HepG2 (cell line): ENCODE measurements at regions not wholly inside any gene's neighbourhood (a gene's known extent, or its start where the extent isn't known, plus 50 kb on each side); places are given as distances from the start of the nearest gene placed in this dataset.

Experiments used
- AHR ChIP-seq: IDR thresholded peaks from 2 replicates; pipeline ENCODE4 v1.6.1; 2018; ENCODE audit warnings: missing genetic modification reagents, missing compliant biosample characterization
- BCL6 ChIP-seq: IDR thresholded peaks from 2 replicates; pipeline ENCODE4 v1.6.1; 2016; ENCODE audit warnings: missing genetic modification reagents, missing compliant biosample characterization
- FIP1L1 ChIP-seq: fragments of 200-400 bp; formaldehyde crosslinking; IDR thresholded peaks from 2 replicates; pipeline ENCODE4 v1.6.1; 2018; ENCODE audit warnings: low read depth, mild to moderate bottlenecking, low read length, moderate library complexity, borderline replicate concordance; ENCODE audit not compliant: insufficient read depth
- FOXP1 ChIP-seq, 2 experiments: fragments of 450-650 bp in 1 of 2; IDR thresholded peaks; 2 replicates each; pipeline ENCODE4 v1.6.1; 2017 to 2018; ENCODE audit warnings: antibody characterized with exemption in 1 of 2
- GABPB1 ChIP-seq: IDR thresholded peaks from 2 replicates; pipeline ENCODE4 v1.6.1; 2016; ENCODE audit warnings: mild to moderate bottlenecking, missing genetic modification reagents, moderate library complexity, missing compliant biosample characterization
- HMG20A ChIP-seq: IDR thresholded peaks from 2 replicates; pipeline ENCODE4 v1.6.1; 2016; ENCODE audit warnings: borderline replicate concordance
- HMG20B ChIP-seq: conservative IDR thresholded peaks from 2 replicates; pipeline ENCODE4 v1.6.1; 2016; ENCODE audit warnings: missing genetic modification reagents, missing compliant biosample characterization
- IRF2 ChIP-seq: IDR thresholded peaks from 2 replicates; pipeline ENCODE4 v1.6.1; 2018; ENCODE audit warnings: missing genetic modification reagents, missing compliant biosample characterization
- JUND ChIP-seq: sonication (generic); formaldehyde crosslinking; IDR thresholded peaks from 2 replicates; pipeline ENCODE4 v1.8.0; 2022; ENCODE audit warnings: mild to moderate bottlenecking, missing genetic modification reagents
- KAT7 ChIP-seq: IDR thresholded peaks from 2 replicates; pipeline ENCODE4 v1.6.1; 2018; ENCODE audit warnings: borderline replicate concordance, missing compliant biosample characterization
- MAFF ChIP-seq: IDR thresholded peaks from 2 replicates; pipeline ENCODE4 v1.6.1; 2011; ENCODE audit warnings: low read depth, low read length, improper control_type of control experiment
- NCOA2 ChIP-seq: sonication (generic); formaldehyde crosslinking; IDR thresholded peaks from 2 replicates; pipeline ENCODE4 v1.8.0; 2022; ENCODE audit warnings: inconsistent platforms
- NFE2L1 ChIP-seq: sonication (generic); formaldehyde crosslinking; IDR thresholded peaks from 2 replicates; pipeline ENCODE4 v1.4.0; 2020; ENCODE audit warnings: missing genetic modification reagents, mild to moderate bottlenecking, borderline replicate concordance
- PAXIP1 ChIP-seq: sonication (generic); formaldehyde crosslinking; conservative IDR thresholded peaks from 2 replicates; pipeline ENCODE4 v1.4.0; 2020; ENCODE audit warnings: mild to moderate bottlenecking, missing genetic modification reagents, moderate library complexity
- PCBP2 ChIP-seq: fragments of 200-400 bp; formaldehyde crosslinking; optimal IDR thresholded peaks from 2 replicates; pipeline ENCODE3; 2018; ENCODE audit warnings: low read length, low read depth; ENCODE audit not compliant: poor library complexity, severe bottlenecking
- SOX5 ChIP-seq: IDR thresholded peaks from 2 replicates; pipeline ENCODE4 v1.6.1; 2016; ENCODE audit warnings: borderline replicate concordance
- SOX6 ChIP-seq, 2 experiments: fragments of 450-650 bp in 1 of 2; sonication (generic) in 1 of 2; formaldehyde crosslinking in 1 of 2; IDR thresholded peaks; 2 replicates each; pipeline versions ENCODE4 v1.4.0 to v1.6.1; 2017 to 2020; ENCODE audit warnings: antibody characterized with exemption in 1 of 2, mild to moderate bottlenecking in 1 of 2, missing genetic modification reagents in 1 of 2
- TAF15 ChIP-seq: fragments of 200-400 bp; formaldehyde crosslinking; IDR thresholded peaks from one replicate; pipeline ENCODE4 v1.6.1; 2018; ENCODE audit warnings: mild to moderate bottlenecking, low read depth, low read length; ENCODE audit not compliant: poor library complexity, severe bottlenecking
- TGIF2 ChIP-seq: IDR thresholded peaks from 2 replicates; pipeline ENCODE4 v1.6.1; 2016; ENCODE audit warnings: control low read depth, missing compliant biosample characterization
- THAP7 ChIP-seq: sonication (generic); formaldehyde crosslinking; IDR thresholded peaks from 2 replicates; pipeline ENCODE4 v1.8.1; 2023; ENCODE audit warnings: mild to moderate bottlenecking, missing genetic modification reagents
- ZBTB20 ChIP-seq: sonication (generic); formaldehyde crosslinking; IDR thresholded peaks from 2 replicates; pipeline ENCODE4 v1.8.1; 2023; ENCODE audit warnings: missing genetic modification reagents, low read depth, mild to moderate bottlenecking, borderline replicate concordance
- ZFP82 ChIP-seq: sonication (generic); formaldehyde crosslinking; IDR thresholded peaks from 2 replicates; pipeline ENCODE4 v1.5.1; 2020; ENCODE audit warnings: mild to moderate bottlenecking, missing genetic modification reagents, borderline replicate concordance
- ZNF549 ChIP-seq: sonication (generic); formaldehyde crosslinking; IDR thresholded peaks from 2 replicates; pipeline ENCODE4 v1.5.0; 2020; ENCODE audit warnings: missing genetic modification reagents
- ZNF569 ChIP-seq: sonication (generic); formaldehyde crosslinking; IDR thresholded peaks from 2 replicates; pipeline ENCODE4 v1.5.0; 2020; ENCODE audit warnings: mild to moderate bottlenecking, missing genetic modification reagents, moderate library complexity, borderline replicate concordance
- TF ChIP-seq, protein P1 (sequence below): sonication (generic); formaldehyde crosslinking; IDR thresholded peaks from 2 replicates; pipeline ENCODE4 v1.4.0; 2020; ENCODE audit warnings: mild to moderate bottlenecking, missing genetic modification reagents

DNA sequence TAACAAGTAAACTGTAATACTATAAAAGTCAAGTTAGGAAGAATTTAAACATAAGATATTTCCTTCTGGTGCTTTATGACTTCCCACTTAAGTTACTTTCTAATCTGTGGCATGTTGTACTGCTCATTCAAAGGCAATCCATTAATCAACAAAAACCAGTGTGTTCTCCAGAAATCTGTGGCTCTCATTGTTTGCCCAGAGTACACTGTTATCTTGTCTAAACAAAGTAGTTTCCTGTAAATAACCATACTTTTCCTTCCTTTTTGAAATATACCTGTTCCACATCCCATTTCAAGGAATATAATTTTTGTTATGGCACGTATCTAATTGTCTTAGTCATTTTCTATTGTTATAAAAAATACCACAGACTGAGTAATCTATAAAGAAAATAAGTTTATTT is 184.1 kb downstream of the CCER1 start (continued):
- TF ChIP-seq PAXIP1 (CRISPR knock-in tag) = peak; percentile 29; the same call in 1 of the 2 replicates
- no peak for TF ChIP-seq GABPB1 (CRISPR knock-in tag)
- no peak for TF ChIP-seq JUND (CRISPR knock-in tag)
- TF ChIP-seq TGIF2 (CRISPR knock-in tag) = no peak
- TF ChIP-seq, protein P1, sequence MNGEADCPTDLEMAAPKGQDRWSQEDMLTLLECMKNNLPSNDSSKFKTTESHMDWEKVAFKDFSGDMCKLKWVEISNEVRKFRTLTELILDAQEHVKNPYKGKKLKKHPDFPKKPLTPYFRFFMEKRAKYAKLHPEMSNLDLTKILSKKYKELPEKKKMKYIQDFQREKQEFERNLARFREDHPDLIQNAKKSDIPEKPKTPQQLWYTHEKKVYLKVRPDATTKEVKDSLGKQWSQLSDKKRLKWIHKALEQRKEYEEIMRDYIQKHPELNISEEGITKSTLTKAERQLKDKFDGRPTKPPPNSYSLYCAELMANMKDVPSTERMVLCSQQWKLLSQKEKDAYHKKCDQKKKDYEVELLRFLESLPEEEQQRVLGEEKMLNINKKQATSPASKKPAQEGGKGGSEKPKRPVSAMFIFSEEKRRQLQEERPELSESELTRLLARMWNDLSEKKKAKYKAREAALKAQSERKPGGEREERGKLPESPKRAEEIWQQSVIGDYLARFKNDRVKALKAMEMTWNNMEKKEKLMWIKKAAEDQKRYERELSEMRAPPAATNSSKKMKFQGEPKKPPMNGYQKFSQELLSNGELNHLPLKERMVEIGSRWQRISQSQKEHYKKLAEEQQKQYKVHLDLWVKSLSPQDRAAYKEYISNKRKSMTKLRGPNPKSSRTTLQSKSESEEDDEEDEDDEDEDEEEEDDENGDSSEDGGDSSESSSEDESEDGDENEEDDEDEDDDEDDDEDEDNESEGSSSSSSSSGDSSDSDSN = no peak
- peak; percentile 34; the same call in 1 of the 2 replicates for TF ChIP-seq HMG20A (CRISPR knock-in tag)
- no peak for TF ChIP-seq NCOA2
- peak; percentile 54; the same call in 1 of the 2 replicates for TF ChIP-seq SOX5
- TF ChIP-seq MAFF = no peak
- no peak for TF ChIP-seq ZBTB20 (CRISPR knock-in tag)
- no peak for TF ChIP-seq SOX6 (IDR thresholded peaks at IDR 0.05)
- TF ChIP-seq SOX6 (CRISPR knock-in tag; IDR thresholded peaks at IDR 0.05) = peak; percentile 26; the same call in 1 of the 2 replicates
- no peak for TF ChIP-seq FIP1L1
- no peak for TF ChIP-seq IRF2
- TF ChIP-seq TAF15 = no peak
- TF ChIP-seq THAP7 (CRISPR knock-in tag) = no peak
- TF ChIP-seq ZNF569 (CRISPR knock-in tag) = no peak
- TF ChIP-seq PCBP2 = no peak
- no peak for TF ChIP-seq AHR (CRISPR knock-in tag)
- TF ChIP-seq ZNF549 (CRISPR knock-in tag) = no peak
- TF ChIP-seq BCL6 = peak; percentile 39; the same call in 1 of the 2 replicates
- no peak for TF ChIP-seq ZFP82 (CRISPR knock-in tag)
- TF ChIP-seq NFE2L1 (CRISPR knock-in tag) = no peak
- TF ChIP-seq FOXP1 (IDR thresholded peaks at IDR 0.05) = no peak
- peak; percentile 77 for TF ChIP-seq FOXP1 (CRISPR knock-in tag; IDR thresholded peaks at IDR 0.05)
- no peak for TF ChIP-seq HMG20B (CRISPR knock-in tag)
- no peak for TF ChIP-seq KAT7 (CRISPR knock-in tag)
